ENCODE measurements at regions not wholly inside any gene's neighbourhood (a gene's known extent, or its start where the extent isn't known, plus 50 kb on each side); places are given as distances from the start of the nearest gene placed in this dataset.

GRCh38 chr11:95674657-95675358 is 114.8 kb downstream of the FAM76B start:
- no peak overlapping the region for H4K91ac ChIP-seq (replicated peaks; ENCODE audit: insufficient read length, low read length)
- H2BK12ac ChIP-seq (ENCODE audit: low read depth, low read length), result no peak overlapping the region
- H3K79me1 ChIP-seq (ENCODE audit: low read depth, low read length), result no peaks in the 10 kb centered on the region
- H3K27me3 ChIP-seq (replicated peaks in 1 of 4; ENCODE audit: control insufficient read depth in 3 of 4, extremely low read depth in 1 of 4, insufficient read depth in 3 of 4, low read length in 3 of 4), result no peaks in the 10 kb centered on the region
- WGBS, 2 experiments (ENCODE audit: extremely low coverage in 1 of 2, insufficient coverage in 1 of 2, insufficient read length in 1 of 2, insufficient replicate concordance in 2 of 2, low coverage in 1 of 2, low lambda C conversion rate in 2 of 2, missing lambda C conversion rate in 1 of 2), result 93% methylated on average over 4 of the region's 4 CpGs; no CpG with 5 or more reads in 1 of the 2 experiments
- H3K79me2 ChIP-seq (ENCODE audit: control insufficient read depth in 1 of 2, insufficient read depth in 2 of 2, low read length in 2 of 2), result no peaks in the 10 kb centered on the region
- no peak overlapping the region for H3K23ac ChIP-seq (ENCODE audit: insufficient read length)
- CTCF ChIA-PET (ENCODE audit: partially characterized antibody), result interaction anchor here (1.0 to 1.2 kb wide), 2 partner anchors 31 to 528 kb away, joined by 3 to 4 read pairs; no protein-coding TSS in a partner anchor
- H2AK5ac ChIP-seq (ENCODE audit: low read depth, low read length), result no peak overlapping the region
- H2AFZ ChIP-seq (ENCODE audit: low read length), result no peak overlapping the region
- H2BK120ac ChIP-seq (replicated peaks; ENCODE audit: low read depth, low read length), result no peak overlapping the region
- H3K56ac ChIP-seq (replicated peaks; ENCODE audit: insufficient read length, low read depth, low read length), result no peak overlapping the region
- H2BK5ac ChIP-seq (ENCODE audit: low read depth, low read length), result no peak overlapping the region
- H2BK15ac ChIP-seq (ENCODE audit: low read length), result no peak overlapping the region
- POLR2A ChIA-PET (ENCODE audit: partially characterized antibody), result no interaction called here
- no peak overlapping the region for H3K4ac ChIP-seq (replicated peaks; ENCODE audit: insufficient read length, low read depth, low read length)
- no peaks in the 10 kb centered on the region for H3K23me2 ChIP-seq (ENCODE audit: low read depth, low read length)
- H3K9me3 ChIP-seq (ENCODE audit: insufficient read depth in 2 of 2, low read depth in 1 of 2, low read length in 1 of 2), result no peaks in the 10 kb centered on the region
- no peak overlapping the region for H3K9ac ChIP-seq (replicated peaks in 1 of 4; ENCODE audit: extremely low read depth in 1 of 4, low read depth in 3 of 4, low read length in 3 of 4)
- no peaks in the 10 kb centered on the region for H3K36me3 ChIP-seq (ENCODE audit: control insufficient read depth in 2 of 4, insufficient read depth in 4 of 4, low read length in 3 of 4)
- no peak overlapping the region for H3K4me2 ChIP-seq (ENCODE audit: insufficient read depth in 1 of 2, low read depth in 2 of 2, low read length in 2 of 2)
- H4K8ac ChIP-seq (ENCODE audit: extremely low read depth, insufficient read depth, low read length), result no peak overlapping the region
- no peak overlapping the region for H2BK20ac ChIP-seq (ENCODE audit: low read length)
- no peak overlapping the region for H3K4me3 ChIP-seq (ENCODE audit: extremely low read depth in 1 of 4, insufficient read depth in 2 of 4, low read depth in 3 of 4, low read length in 4 of 4)
- no peak overlapping the region for H3K18ac ChIP-seq (ENCODE audit: extremely low read depth, low read length)
- H3K14ac ChIP-seq (ENCODE audit: insufficient read length), result no peak overlapping the region
- FAIRE-seq (no peak), DNase-seq (ENCODE audit: low read depth in 1 of 2, low spot score in 2 of 2) (no peak)
- no peak overlapping the region for H4K5ac ChIP-seq (ENCODE audit: insufficient read length, low read depth, low read length)
- H3K4me1 ChIP-seq (replicated peaks in 1 of 4; ENCODE audit: control insufficient read depth in 3 of 4, insufficient read depth in 4 of 4, low read length in 3 of 4), result no peaks in the 10 kb centered on the region
- H3K27ac ChIP-seq (ENCODE audit: low read depth, low read length), result no peak overlapping the region
- no peaks in the 10 kb centered on the region for H4K20me1 ChIP-seq (replicated peaks in 1 of 2; ENCODE audit: control insufficient read depth in 1 of 2, insufficient read depth in 2 of 2, low read length in 2 of 2)
- no peak for TF ChIP-seq CBX8 (IDR thresholded peaks at IDR 0.05; ENCODE audit: borderline replicate concordance, low read depth, low read length)
- TF ChIP-seq SIRT6 (IDR thresholded peaks at IDR 0.05; ENCODE audit: low read length), result no peak
- TF ChIP-seq BRCA1 (IDR thresholded peaks at IDR 0.05; ENCODE audit: low read depth, low read length), result no peak
- TF ChIP-seq USF2 (IDR thresholded peaks at IDR 0.05; ENCODE audit: low read length), result no peak
- TF ChIP-seq SRF (IDR thresholded peaks at IDR 0.05; ENCODE audit: low read depth, low read length), result no peak
- no peak for TF ChIP-seq NANOG (IDR thresholded peaks at IDR 0.05; ENCODE audit: insufficient read depth, low read depth, low read length, poor library complexity, severe bottlenecking)
- TF ChIP-seq TAF1 (IDR thresholded peaks at IDR 0.05; ENCODE audit: low read depth, low read length), result no peak
- TF ChIP-seq KDM4A (IDR thresholded peaks at IDR 0.05; ENCODE audit: low read depth, low read length, severe bottlenecking), result no peak
- TF ChIP-seq CREB1 (IDR thresholded peaks at IDR 0.05), result no peak
- TF ChIP-seq CHD1 (IDR thresholded peaks at IDR 0.05; ENCODE audit: low read depth, low read length), result no peak
- no peak for TF ChIP-seq ASH2L (IDR thresholded peaks at IDR 0.05; ENCODE audit: low read length)
- no peak for TF ChIP-seq RFX5 (IDR thresholded peaks at IDR 0.05; ENCODE audit: borderline replicate concordance, low read depth, low read length)
- TF ChIP-seq MAFK (IDR thresholded peaks at IDR 0.05; ENCODE audit: low read depth, low read length), result no peak
